WERI-Rb-1 (cell line): ENCODE measurements at regions not wholly inside any gene's neighbourhood (a gene's known extent, or its start where the extent isn't known, plus 50 kb on each side); places are given as distances from the start of the nearest gene placed in this dataset.

Experiments used
- DNase-seq: peaks from one replicate; pipeline ENCODE4 v3.0.0-alpha.2; 2020
- H3K27ac ChIP-seq: fragments of 250-450 bp; sonication (Bioruptor Pico); 2 replicates; pipeline ENCODE4 v1.5.1; 2020; ENCODE audit warnings: mild to moderate bottlenecking, moderate library complexity
- H3K27me3 ChIP-seq: fragments of 250-450 bp; sonication (Bioruptor Pico); 2 replicates; pipeline ENCODE4 v1.5.1; 2021; ENCODE audit warnings: mild to moderate bottlenecking, low read depth, moderate library complexity; ENCODE audit not compliant: insufficient read depth, severe bottlenecking
- H3K36me3 ChIP-seq: fragments of 250-450 bp; sonication (Bioruptor Pico); 2 replicates; pipeline ENCODE4 v1.5.1; 2020; ENCODE audit warnings: mild to moderate bottlenecking, moderate library complexity
- H3K4me3 ChIP-seq: 2 replicates; pipeline ENCODE4 v1.5.1; 2011; ENCODE audit warnings: low read depth, mild to moderate bottlenecking, control low read depth, low read length
- H3K9me3 ChIP-seq: fragments of 250-450 bp; sonication (Bioruptor Pico); 2 replicates; pipeline ENCODE4 v1.5.1; 2021; ENCODE audit warnings: mild to moderate bottlenecking, moderate library complexity; ENCODE audit not compliant: severe bottlenecking
- TF ChIP-seq, protein P1 (sequence below): IDR thresholded peaks from 2 replicates; pipeline ENCODE4 v1.5.1; 2011; ENCODE audit warnings: low read depth, mild to moderate bottlenecking, control low read depth, inconsistent platforms, low read length

- Histone ChIP-seq H3K36me3 (no peaks in the 10 kb centered on the region), H3K9me3 (no peaks in the 10 kb centered on the region), H3K27me3 (no peaks in the 10 kb centered on the region), H3K27ac (no peak overlapping the region), H3K4me3 (no peak overlapping the region)
- DNase-seq, result no peak
- TF ChIP-seq, protein P1, sequence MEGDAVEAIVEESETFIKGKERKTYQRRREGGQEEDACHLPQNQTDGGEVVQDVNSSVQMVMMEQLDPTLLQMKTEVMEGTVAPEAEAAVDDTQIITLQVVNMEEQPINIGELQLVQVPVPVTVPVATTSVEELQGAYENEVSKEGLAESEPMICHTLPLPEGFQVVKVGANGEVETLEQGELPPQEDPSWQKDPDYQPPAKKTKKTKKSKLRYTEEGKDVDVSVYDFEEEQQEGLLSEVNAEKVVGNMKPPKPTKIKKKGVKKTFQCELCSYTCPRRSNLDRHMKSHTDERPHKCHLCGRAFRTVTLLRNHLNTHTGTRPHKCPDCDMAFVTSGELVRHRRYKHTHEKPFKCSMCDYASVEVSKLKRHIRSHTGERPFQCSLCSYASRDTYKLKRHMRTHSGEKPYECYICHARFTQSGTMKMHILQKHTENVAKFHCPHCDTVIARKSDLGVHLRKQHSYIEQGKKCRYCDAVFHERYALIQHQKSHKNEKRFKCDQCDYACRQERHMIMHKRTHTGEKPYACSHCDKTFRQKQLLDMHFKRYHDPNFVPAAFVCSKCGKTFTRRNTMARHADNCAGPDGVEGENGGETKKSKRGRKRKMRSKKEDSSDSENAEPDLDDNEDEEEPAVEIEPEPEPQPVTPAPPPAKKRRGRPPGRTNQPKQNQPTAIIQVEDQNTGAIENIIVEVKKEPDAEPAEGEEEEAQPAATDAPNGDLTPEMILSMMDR, result no peak
These were observed 115.0 kb upstream of the TCERG1L start for GRCh38 chr10:131426534-131426898.

- H3K9me3 ChIP-seq, result no peaks in the 10 kb centered on the region
- TF ChIP-seq, protein P1, result no peak
- H3K27me3 ChIP-seq, result no peaks in the 10 kb centered on the region
- H3K36me3 ChIP-seq, result no peaks in the 10 kb centered on the region
- H3K27ac ChIP-seq, result no peak overlapping the region
- DNase-seq, result no peak
- H3K4me3 ChIP-seq, result no peak overlapping the region
These were observed 115.8 kb upstream of the TCERG1L start for GRCh38 chr10:131427281-131427680.

DNA sequence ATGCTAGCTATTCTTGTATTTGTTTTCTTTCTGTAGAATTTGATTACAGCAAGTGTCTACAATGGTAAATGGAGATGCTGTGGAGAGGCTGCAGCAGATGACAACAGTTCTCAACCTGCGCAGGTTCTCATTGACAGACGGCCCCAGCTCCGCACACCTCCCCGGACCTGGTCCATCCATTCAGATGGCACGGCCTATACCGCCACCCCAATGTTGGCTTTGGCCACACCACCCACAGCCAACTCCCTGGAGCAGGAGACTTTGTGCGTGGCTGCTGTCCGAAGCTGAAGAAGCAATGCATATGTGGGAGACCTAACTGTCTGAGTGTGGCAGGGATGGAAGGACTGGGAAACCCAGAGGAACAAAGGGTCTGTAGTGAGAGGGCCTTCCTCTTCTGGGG, 116.4 kb upstream of the TCERG1L start:
- TF ChIP-seq, protein P1, result no peak
- Histone ChIP-seq H3K9me3 (no peaks in the 10 kb centered on the region), H3K36me3 (no peaks in the 10 kb centered on the region), H3K27me3 (no peaks in the 10 kb centered on the region), H3K27ac (no peak overlapping the region), H3K4me3 (no peak overlapping the region)
- DNase-seq, result no peak

DNA sequence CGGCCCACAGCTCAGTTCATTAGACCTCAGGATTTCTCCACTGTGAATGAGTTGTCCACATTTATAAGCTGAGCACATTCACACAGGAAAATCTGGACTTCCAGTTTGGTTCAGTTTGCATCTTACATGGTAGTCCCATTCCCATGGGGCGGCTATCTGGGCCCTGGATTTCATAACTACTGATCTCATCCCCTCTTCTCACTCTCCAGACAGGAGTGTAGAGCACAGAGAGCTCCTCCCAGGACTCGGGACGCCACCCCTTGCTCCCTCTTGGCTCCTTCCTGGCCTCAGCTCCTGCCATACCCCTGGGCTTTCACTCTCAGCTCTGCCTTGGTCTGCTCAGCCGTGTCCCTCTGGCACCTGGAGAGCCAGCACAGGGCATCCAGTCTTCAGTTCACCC, 117.6 kb upstream of the TCERG1L start:
- Histone ChIP-seq H3K4me3 (no peak overlapping the region), H3K27ac (no peak overlapping the region), H3K36me3 (no peaks in the 10 kb centered on the region), H3K27me3 (no peaks in the 10 kb centered on the region), H3K9me3 (no peaks in the 10 kb centered on the region)
- TF ChIP-seq, protein P1, result no peak
- DNase-seq, result no peak

GRCh38 chr10:131429942-131430341, 118.4 kb upstream of the TCERG1L start:
- TF ChIP-seq, protein P1, result no peak
- no peak overlapping the region for H3K27ac ChIP-seq
- no peaks in the 10 kb centered on the region for H3K36me3 ChIP-seq
- H3K27me3 ChIP-seq, result no peaks in the 10 kb centered on the region
- H3K4me3 ChIP-seq, result no peak overlapping the region
- no peak for DNase-seq
- H3K9me3 ChIP-seq, result no peaks in the 10 kb centered on the region

DNA sequence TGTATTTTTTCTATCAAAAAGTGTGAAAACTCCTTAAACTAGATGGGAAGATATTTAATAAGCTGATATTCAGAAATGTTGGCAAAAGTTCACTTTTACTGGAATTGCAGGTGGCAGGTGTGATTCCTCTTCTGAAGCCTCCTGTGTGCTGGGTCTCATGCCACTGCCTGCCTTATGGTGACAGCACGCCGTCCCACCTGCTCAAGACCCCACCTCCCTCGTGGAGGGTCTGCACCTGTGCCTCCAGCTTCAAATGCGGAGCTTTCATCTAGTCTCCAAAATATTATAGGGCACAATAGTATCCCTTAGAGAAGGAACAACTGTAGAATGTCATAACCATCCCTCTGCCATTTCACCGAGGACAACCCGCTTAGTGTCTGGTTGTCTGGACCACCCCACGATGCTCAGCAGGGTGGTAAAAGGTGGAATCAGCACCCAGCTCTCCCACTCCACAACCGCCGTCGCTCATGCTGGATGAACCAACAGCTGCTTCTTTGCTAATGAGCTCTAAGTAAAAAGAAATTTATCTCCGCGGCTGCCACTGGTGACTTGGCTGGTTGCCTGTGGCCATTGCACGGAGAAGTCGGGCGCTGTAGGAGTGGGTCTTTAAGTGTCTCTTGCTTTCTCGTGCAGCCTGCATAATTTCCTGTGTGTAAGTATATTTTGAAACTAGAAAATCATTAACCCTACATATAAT, 119.3 kb upstream of the TCERG1L start:
- no peaks in the 10 kb centered on the region for H3K9me3 ChIP-seq
- TF ChIP-seq, protein P1, result no peak
- no peak overlapping the region for H3K27ac ChIP-seq
- no peaks in the 10 kb centered on the region for H3K36me3 ChIP-seq
- no peak overlapping the region for H3K4me3 ChIP-seq
- H3K27me3 ChIP-seq, result no peaks in the 10 kb centered on the region
- no peak for DNase-seq
